HFF-Myc (cell line): ENCODE measurements at regions not wholly inside any gene's neighbourhood (a gene's known extent, or its start where the extent isn't known, plus 50 kb on each side); places are given as distances from the start of the nearest gene placed in this dataset.
"Not testable (repeated sequence)": the region's sequence is repeated elsewhere in the genome, so short reads cannot be mapped to it uniquely, and the experiment has no call there.

ENCODE experiments used
- DNase-seq: peaks from one replicate; pipeline ENCODE4 v3.0.0-alpha.2; 2011; ENCODE audit warnings: low read depth; ENCODE audit errors: extremely low read depth
- H3K4me3 ChIP-seq: replicated peaks from 2 replicates; pipeline ENCODE4 v1.5.1; 2011; ENCODE audit warnings: low read depth, mild to moderate bottlenecking, control low read depth, low read length
- TF ChIP-seq, protein P1 (sequence below): IDR thresholded peaks from 2 replicates; pipeline ENCODE4 v1.5.1; 2012; ENCODE audit warnings: mild to moderate bottlenecking, low read depth, low read length, control low read depth; ENCODE audit errors: missing control alignments

DNA sequence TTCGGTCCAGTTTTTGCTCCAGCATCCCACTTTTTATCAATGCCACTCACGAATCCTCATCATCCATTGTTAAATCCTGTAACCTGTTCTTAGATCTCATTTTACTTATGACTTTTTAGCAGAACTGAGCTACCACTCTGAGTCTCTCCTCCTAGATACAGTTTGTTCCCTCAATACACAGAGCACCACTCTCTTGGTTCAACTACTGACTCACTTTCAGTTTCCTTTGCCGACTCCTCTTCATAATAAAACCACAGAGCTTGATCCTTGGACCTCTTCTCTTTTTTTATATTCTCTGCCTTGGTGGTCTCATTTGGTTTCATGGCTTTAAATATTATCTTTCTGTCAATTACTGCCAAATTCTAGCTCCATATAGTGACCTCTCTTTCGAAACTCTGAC, 150.3 kb downstream of the SLITRK5 start:
- no peak for DNase-seq
- TF ChIP-seq, protein P1, sequence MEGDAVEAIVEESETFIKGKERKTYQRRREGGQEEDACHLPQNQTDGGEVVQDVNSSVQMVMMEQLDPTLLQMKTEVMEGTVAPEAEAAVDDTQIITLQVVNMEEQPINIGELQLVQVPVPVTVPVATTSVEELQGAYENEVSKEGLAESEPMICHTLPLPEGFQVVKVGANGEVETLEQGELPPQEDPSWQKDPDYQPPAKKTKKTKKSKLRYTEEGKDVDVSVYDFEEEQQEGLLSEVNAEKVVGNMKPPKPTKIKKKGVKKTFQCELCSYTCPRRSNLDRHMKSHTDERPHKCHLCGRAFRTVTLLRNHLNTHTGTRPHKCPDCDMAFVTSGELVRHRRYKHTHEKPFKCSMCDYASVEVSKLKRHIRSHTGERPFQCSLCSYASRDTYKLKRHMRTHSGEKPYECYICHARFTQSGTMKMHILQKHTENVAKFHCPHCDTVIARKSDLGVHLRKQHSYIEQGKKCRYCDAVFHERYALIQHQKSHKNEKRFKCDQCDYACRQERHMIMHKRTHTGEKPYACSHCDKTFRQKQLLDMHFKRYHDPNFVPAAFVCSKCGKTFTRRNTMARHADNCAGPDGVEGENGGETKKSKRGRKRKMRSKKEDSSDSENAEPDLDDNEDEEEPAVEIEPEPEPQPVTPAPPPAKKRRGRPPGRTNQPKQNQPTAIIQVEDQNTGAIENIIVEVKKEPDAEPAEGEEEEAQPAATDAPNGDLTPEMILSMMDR = no peak
- H3K4me3 ChIP-seq = no peak overlapping the region

DNA sequence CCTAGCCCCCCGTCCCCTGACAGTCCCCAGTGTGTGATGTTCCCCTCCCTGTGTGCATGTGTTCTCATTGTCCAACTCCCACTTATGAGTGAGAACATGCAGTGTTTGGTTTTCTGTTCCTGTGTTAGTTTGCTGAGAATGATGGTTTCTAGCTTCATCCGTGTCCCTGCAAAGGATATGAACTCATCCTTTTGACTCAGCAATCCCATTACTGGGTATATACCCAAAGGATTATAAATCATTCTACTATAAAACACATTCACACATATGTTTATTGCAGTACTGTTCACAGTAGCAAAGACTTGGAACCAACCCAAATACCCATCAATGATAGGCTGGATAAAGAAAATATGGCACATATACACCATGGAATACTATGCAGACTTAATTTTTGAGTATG, 155.1 kb downstream of the SLITRK5 start:
- not testable (repeated sequence) for H3K4me3 ChIP-seq, DNase-seq

DNA sequence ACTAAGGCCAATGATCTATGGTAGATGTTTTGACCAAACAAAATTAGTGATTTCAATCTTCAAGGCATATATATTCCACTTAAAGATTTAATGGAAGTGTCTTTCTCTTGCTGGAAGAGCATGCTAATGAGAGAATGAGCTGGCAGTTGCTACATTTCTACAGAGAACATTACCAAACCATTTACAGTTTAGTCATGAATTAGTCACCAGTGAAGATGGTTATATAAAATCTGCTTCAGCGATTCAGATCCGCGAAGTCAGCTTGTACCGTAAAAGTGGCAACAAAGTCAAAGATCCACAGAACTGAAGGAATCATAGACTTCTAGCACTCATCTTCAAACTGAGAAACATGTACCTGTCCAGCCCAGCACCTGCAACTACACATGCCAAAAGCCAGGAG, 156.3 kb downstream of the SLITRK5 start:
- DNase-seq = no peak
- no peak overlapping the region for H3K4me3 ChIP-seq
- TF ChIP-seq, protein P1 = no peak

GRCh38 chr13:87837522-87837921, 166.4 kb downstream of the SLITRK5 start:
- TF ChIP-seq, protein P1 = no peak
- no peak for DNase-seq
- no peak overlapping the region for H3K4me3 ChIP-seq

DNA sequence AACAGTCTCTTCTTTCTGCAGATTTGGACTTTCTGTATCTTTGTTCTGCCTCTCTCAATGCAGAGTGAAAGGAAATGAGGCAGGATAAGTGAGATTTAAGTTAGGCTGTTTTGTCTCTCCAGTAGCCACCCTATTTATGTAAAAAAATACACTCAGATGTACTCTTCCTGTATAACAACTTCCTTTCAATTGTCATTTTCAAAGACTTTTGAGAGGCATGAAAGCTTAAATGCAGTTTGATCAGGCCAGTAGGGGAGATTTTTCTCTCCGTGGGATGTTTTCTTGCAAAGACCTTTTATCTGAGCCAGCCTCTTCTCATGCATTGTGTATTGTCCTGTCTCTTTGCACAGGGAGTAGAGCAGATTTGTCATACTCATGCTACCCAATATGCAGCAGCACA, 166.8 kb downstream of the SLITRK5 start:
- TF ChIP-seq, protein P1 = no peak
- H3K4me3 ChIP-seq = no peak overlapping the region
- DNase-seq = no peak

DNA sequence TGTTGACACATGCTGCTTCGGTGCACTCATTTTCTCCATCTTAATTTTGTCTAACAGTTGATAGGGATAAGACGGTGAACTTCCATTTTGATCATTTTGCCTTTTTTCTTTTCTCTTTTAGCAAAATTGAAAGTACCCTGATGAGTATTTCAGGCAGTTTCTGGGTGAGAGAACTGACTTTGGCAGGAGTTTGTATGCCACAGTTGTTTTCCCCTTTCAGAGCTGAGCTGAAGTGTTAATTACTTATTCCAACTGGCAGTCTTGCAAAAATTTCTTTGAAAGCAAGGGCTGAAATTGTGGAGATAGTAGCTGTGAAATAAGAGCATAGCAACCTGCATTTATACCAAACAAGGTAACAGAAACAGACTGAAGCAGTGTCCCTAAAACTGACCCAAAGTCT, 180.2 kb downstream of the SLITRK5 start:
- no peak overlapping the region for H3K4me3 ChIP-seq
- TF ChIP-seq, protein P1 = no peak
- DNase-seq = no peak

GRCh38 chr13:87855553-87855952, 184.4 kb downstream of the SLITRK5 start:
- H3K4me3 ChIP-seq = no peak overlapping the region
- TF ChIP-seq, protein P1 = no peak
- DNase-seq = no peak
